ENCODE measurements at regions not wholly inside any gene's neighbourhood (a gene's known extent, or its start where the extent isn't known, plus 50 kb on each side); places are given as distances from the start of the nearest gene placed in this dataset.

DNA sequence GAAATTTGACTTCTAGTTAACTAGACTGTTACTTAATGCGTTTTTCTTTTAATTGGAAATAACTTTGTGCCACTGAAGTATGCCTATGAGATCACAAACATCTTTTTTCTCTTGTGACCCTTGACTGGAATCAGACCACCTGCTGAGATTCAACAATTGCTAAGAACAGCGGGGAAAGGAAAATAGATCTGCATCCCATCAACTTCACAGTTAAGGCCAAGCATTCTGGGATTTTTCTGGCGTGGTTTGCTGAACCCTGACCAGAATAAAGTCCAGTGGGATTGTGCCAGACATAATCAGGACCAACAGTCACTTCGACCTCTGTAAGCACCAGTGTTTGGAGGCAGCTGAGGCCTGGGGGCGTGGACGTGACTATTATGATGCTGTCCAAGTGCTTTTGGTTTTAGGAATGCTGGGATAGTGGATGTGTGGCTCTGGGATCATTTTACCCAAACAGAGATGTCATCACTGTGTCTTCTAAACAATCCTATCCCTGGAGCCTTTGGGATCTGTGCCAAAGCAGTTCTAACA lies 373.3 kb upstream of the PRKCQ start:
- no peak for DNase-seq
- H3K36me3 Mint-ChIP-seq (ENCODE audit: unreplicated experiment): peaks cover 4% of the 10 kb centered on the region
- no peak overlapping the region for H3K4me3 Mint-ChIP-seq (ENCODE audit: unreplicated experiment)
- H3K27ac Mint-ChIP-seq (ENCODE audit: unreplicated experiment): no peak overlapping the region
- H3K4me1 Mint-ChIP-seq (ENCODE audit: low read depth, unreplicated experiment): no peaks in the 10 kb centered on the region
- H3K9me3 Mint-ChIP-seq (ENCODE audit: unreplicated experiment): peaks cover 2% of the 10 kb centered on the region
- TF ChIP-seq CTCF (IDR thresholded peaks at IDR 0.05; ENCODE audit: partially characterized antibody, unreplicated experiment): no peak
- H3K27me3 Mint-ChIP-seq (ENCODE audit: unreplicated experiment): peaks cover 6% of the 10 kb centered on the region

DNA sequence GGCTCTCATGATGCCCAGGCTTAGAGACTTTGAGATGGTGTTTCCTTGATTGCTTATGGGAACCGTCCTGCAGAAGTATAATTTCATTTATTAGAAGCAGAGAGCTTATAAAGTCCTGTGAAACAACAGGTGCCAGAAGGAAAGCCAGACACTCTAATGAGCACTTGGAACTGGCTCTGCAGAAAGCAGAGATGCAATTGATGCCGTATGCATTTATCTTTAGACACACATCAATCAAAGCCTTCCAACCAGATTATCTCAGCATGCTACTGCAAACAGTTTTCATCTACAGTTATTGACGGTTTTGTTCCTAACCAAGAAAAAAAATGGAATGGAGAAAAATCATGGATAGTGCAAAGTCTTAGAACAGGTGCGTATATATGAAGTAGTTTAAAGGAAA lies 371.7 kb upstream of the PRKCQ start:
- peaks cover 4% of the 10 kb centered on the region for H3K27me3 Mint-ChIP-seq (ENCODE audit: unreplicated experiment)
- no peaks in the 10 kb centered on the region for H3K4me1 Mint-ChIP-seq (ENCODE audit: low read depth, unreplicated experiment)
- H3K27ac Mint-ChIP-seq (ENCODE audit: unreplicated experiment): no peak overlapping the region
- H3K9me3 Mint-ChIP-seq (ENCODE audit: unreplicated experiment): peaks cover 4% of the 10 kb centered on the region
- TF ChIP-seq CTCF (IDR thresholded peaks at IDR 0.05; ENCODE audit: partially characterized antibody, unreplicated experiment): no peak
- no peak overlapping the region for H3K4me3 Mint-ChIP-seq (ENCODE audit: unreplicated experiment)
- DNase-seq: no peak
- H3K36me3 Mint-ChIP-seq (ENCODE audit: unreplicated experiment): peaks cover 4% of the 10 kb centered on the region

DNA sequence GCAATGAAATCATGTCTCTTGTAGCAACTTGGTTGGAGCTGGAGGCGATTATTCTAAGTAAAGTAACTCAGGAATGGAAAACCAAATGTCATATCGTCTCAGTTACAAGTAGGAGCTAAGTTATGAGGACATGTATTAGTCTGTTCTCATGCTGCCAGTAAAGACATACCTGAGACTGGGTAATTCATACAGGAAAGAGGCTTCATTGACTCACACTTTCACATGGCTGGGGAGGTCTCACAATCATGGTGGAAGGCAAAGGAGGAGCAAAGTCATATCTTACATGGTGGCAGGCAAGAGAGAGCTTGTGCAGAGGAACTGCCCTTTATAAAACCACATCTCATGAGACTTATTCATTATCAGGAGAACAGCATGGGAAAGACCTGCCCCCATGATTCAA lies 370.1 kb upstream of the PRKCQ start:
- peaks cover 4% of the 10 kb centered on the region for H3K27me3 Mint-ChIP-seq (ENCODE audit: unreplicated experiment)
- peaks cover 4% of the 10 kb centered on the region for H3K36me3 Mint-ChIP-seq (ENCODE audit: unreplicated experiment)
- DNase-seq: no peak
- peaks cover 4% of the 10 kb centered on the region for H3K9me3 Mint-ChIP-seq (ENCODE audit: unreplicated experiment)
- no peak for TF ChIP-seq CTCF (IDR thresholded peaks at IDR 0.05; ENCODE audit: partially characterized antibody, unreplicated experiment)
- H3K4me3 Mint-ChIP-seq (ENCODE audit: unreplicated experiment): no peak overlapping the region
- H3K4me1 Mint-ChIP-seq (ENCODE audit: low read depth, unreplicated experiment): no peaks in the 10 kb centered on the region
- H3K27ac Mint-ChIP-seq (ENCODE audit: unreplicated experiment): no peak overlapping the region

- Mint-ChIP-seq H3K9me3 (ENCODE audit: unreplicated experiment) (peaks cover 2% of the 10 kb centered on the region), H3K27me3 (ENCODE audit: unreplicated experiment) (peaks cover 2% of the 10 kb centered on the region), H3K27ac (ENCODE audit: unreplicated experiment) (no peak overlapping the region), H3K36me3 (ENCODE audit: unreplicated experiment) (peaks cover 3% of the 10 kb centered on the region), H3K4me1 (ENCODE audit: low read depth, unreplicated experiment) (no peaks in the 10 kb centered on the region), H3K4me3 (ENCODE audit: unreplicated experiment) (no peak overlapping the region)
- no peak for TF ChIP-seq CTCF (IDR thresholded peaks at IDR 0.05; ENCODE audit: partially characterized antibody, unreplicated experiment)
- DNase-seq: no peak
These were observed 364.4 kb upstream of the PRKCQ start for GRCh38 chr10:6944436-6944835.

GRCh38 chr10:6938384-6938783 lies 358.3 kb upstream of the PRKCQ start:
- Mint-ChIP-seq H3K9me3 (ENCODE audit: unreplicated experiment) (no peaks in the 10 kb centered on the region), H3K4me1 (ENCODE audit: low read depth, unreplicated experiment) (no peaks in the 10 kb centered on the region), H3K36me3 (ENCODE audit: unreplicated experiment) (peaks cover 4% of the 10 kb centered on the region), H3K4me3 (ENCODE audit: unreplicated experiment) (no peak overlapping the region), H3K27me3 (ENCODE audit: unreplicated experiment) (no peaks in the 10 kb centered on the region), H3K27ac (ENCODE audit: unreplicated experiment) (no peak overlapping the region)
- DNase-seq: no peak
- no peak for TF ChIP-seq CTCF (IDR thresholded peaks at IDR 0.05; ENCODE audit: partially characterized antibody, unreplicated experiment)

All from glutamatergic neuron (in vitro differentiated cells).